ENCODE measurements at regions not wholly inside any gene's neighbourhood (a gene's known extent, or its start where the extent isn't known, plus 50 kb on each side); places are given as distances from the start of the nearest gene placed in this dataset.
A peak's percentile ranks its signal among the peaks of the same experiment; 100 is the strongest.

GRCh38 chr21:39006571-39007311 is 176.5 kb downstream of the PSMG1 start:
- peaks cover 0 to 60% (median 37%) of the 10 kb centered on the region in 5 donors for H3K4me1 ChIP-seq (ENCODE audit: control insufficient read depth in 5 of 5, insufficient read depth in 5 of 5, low read length in 5 of 5)
- peak; percentile 42 for ATAC-seq (ENCODE audit: insufficient read depth, low FRiP score)
- no peak for TF ChIP-seq CTCF (IDR thresholded peaks at IDR 0.05; ENCODE audit: control extremely low read depth, extremely low read depth)
- H3K4me3 ChIP-seq, result no peak overlapping the region
- no peaks in the 10 kb centered on the region for H3K36me3 ChIP-seq (ENCODE audit: control insufficient read depth in 4 of 4, insufficient read depth in 4 of 4, low read length in 4 of 4)
- WGBS, 2 donors, result 14 to 17% methylated on average over 7 of the region's 7 CpGs
- H3K27ac ChIP-seq (ENCODE audit: low read depth in 1 of 2, low read length in 1 of 2), result peak overlapping the region; percentile 70 to 95
- peak; percentile 85 to 90 (median 85) for DNase-seq
- no peaks in the 10 kb centered on the region for H3K9me3 ChIP-seq (ENCODE audit: control insufficient read depth in 4 of 4, insufficient read depth in 3 of 4, low read length in 3 of 4)
- no peak overlapping the region for H3K9ac ChIP-seq (ENCODE audit: insufficient read depth in 1 of 2, low read length in 2 of 2)
- H3K27me3 ChIP-seq (ENCODE audit: control insufficient read depth in 3 of 3, insufficient read depth in 3 of 3, low read length in 2 of 3), result no peaks in the 10 kb centered on the region

- Histone ChIP-seq H3K27ac (ENCODE audit: low read depth in 1 of 2, low read length in 1 of 2) (peak overlapping the region; percentile 67 to 95), H3K27me3 (ENCODE audit: control insufficient read depth in 3 of 3, insufficient read depth in 3 of 3, low read length in 2 of 3) (no peaks in the 10 kb centered on the region), H3K9me3 (ENCODE audit: control insufficient read depth in 4 of 4, insufficient read depth in 3 of 4, low read length in 3 of 4) (no peaks in the 10 kb centered on the region), H3K36me3 (ENCODE audit: control insufficient read depth in 4 of 4, insufficient read depth in 4 of 4, low read length in 4 of 4) (no peaks in the 10 kb centered on the region), H3K4me3 (no peak overlapping the region), H3K9ac (ENCODE audit: insufficient read depth in 1 of 2, low read length in 2 of 2) (peak overlapping the region in 1 of 2 donors; percentile 62), H3K4me1 (ENCODE audit: control insufficient read depth in 5 of 5, insufficient read depth in 5 of 5, low read length in 5 of 5) (peaks cover 0 to 60% (median 37%) of the 10 kb centered on the region in 5 donors)
- WGBS, 2 donors, result 46 to 58% methylated on average over 3 of the region's 3 CpGs
- TF ChIP-seq CTCF (IDR thresholded peaks at IDR 0.05; ENCODE audit: control extremely low read depth, extremely low read depth), result no peak
- ATAC-seq (ENCODE audit: insufficient read depth, low FRiP score) (no peak), DNase-seq (no peak)
Observed at GRCh38 chr21:39005502-39005787, 177.8 kb downstream of the PSMG1 start.

- no peak for TF ChIP-seq CTCF (IDR thresholded peaks at IDR 0.05; ENCODE audit: control extremely low read depth, extremely low read depth)
- ATAC-seq (ENCODE audit: insufficient read depth, low FRiP score) (no peak), DNase-seq (peak; percentile 91 to 97 (median 96))
- Histone ChIP-seq H3K27ac (ENCODE audit: low read depth in 1 of 2, low read length in 1 of 2) (peak overlapping the region; percentile 67 to 95), H3K27me3 (ENCODE audit: control insufficient read depth in 3 of 3, insufficient read depth in 3 of 3, low read length in 2 of 3) (no peaks in the 10 kb centered on the region), H3K4me1 (ENCODE audit: control insufficient read depth in 5 of 5, insufficient read depth in 5 of 5, low read length in 5 of 5) (peaks cover 0 to 58% (median 35%) of the 10 kb centered on the region in 5 donors), H3K9ac (ENCODE audit: insufficient read depth in 1 of 2, low read length in 2 of 2) (peak overlapping the region in 1 of 2 donors; percentile 62), H3K36me3 (ENCODE audit: control insufficient read depth in 4 of 4, insufficient read depth in 4 of 4, low read length in 4 of 4) (no peaks in the 10 kb centered on the region), H3K9me3 (ENCODE audit: control insufficient read depth in 4 of 4, insufficient read depth in 3 of 4, low read length in 3 of 4) (no peaks in the 10 kb centered on the region), H3K4me3 (no peak overlapping the region)
- WGBS, 2 donors, result 10 to 11% methylated on average over 17 to 22 of the region's 23 CpGs
Observed at GRCh38 chr21:39004634-39005501, 178.4 kb downstream of the PSMG1 start.

Data from lung (tissue), 11 donors.